ENCODE measurements at regions not wholly inside any gene's neighbourhood (a gene's known extent, or its start where the extent isn't known, plus 50 kb on each side); places are given as distances from the start of the nearest gene placed in this dataset.
"Not testable (repeated sequence)": the region's sequence is repeated elsewhere in the genome, so short reads cannot be mapped to it uniquely, and the experiment has no call there.

DNA sequence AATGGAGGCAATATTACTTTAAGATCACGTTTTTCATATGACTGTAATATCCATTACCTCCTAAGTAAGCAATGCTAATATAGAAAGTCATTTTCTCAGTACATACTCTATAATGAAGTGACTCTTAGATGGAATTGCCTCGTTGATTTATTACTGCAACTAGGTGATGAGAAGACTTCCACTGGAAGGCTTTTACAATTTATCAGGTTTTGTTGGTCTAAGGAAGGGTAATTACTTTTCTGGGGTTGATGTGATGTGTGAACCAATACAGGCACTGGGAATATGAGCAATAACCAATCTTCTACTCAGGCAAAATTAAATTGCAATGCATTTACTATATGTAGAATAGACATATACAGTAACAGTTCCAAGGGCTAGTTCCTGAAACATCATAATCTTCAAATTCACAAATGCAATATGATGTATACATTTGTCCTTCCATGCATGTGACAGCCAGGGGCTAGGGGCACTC is 635.0 kb downstream of the QKI start:
- no peak for DNase-seq

DNA sequence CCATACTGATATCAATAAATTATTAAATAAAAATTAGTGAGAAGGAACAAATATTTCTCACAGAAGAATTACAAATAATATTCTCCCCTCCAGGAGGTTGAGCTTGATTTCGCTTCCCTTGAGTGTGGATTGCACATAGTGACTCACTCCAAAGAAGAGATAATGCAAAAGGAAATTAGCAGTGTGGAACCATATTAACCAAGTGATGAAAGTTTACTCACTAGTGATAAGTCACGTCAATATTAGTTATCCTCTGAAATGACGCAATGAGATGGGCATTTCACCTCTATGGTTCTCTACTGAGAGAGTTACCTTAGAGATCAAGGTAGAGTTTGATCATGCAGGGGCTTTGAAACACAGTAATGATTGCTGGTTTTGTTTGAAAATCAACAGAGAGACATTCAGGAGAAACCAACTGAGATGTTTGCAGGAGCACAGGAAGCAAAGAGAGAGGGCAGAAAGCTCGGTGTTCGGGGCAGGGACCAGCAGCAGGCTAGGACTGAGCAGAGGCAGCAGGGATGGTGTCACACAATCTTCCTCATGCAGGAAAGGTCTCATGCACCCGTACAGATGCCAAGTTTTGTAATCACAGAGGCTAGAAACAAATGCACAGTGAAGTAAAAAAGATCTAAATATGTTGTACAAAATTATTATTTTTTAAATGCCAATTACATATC is 634.5 kb downstream of the QKI start:
- no peak for DNase-seq

GRCh38 chr6:164045082-164045481 is 630.6 kb downstream of the QKI start:
- DNase-seq: no peak

DNA sequence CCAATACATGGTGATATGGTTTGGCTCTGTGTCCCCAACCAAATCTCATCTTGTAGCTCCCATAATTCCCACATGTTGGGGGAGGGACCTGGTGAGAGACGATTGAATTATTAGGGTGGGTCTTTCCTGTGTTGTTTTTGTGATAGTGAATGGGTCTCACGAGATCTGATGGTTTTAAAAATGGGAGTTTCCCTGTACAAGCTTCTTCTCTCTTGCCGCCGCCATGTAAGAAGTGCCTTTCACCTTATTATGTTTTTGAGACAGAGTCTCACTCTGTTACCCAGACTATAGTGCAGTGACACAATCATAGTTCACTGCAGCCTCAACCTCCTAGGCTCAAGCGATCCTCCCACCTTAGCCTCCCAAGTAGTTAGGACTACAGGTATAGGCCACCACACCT is 629.1 kb downstream of the QKI start:
- not testable (repeated sequence) for DNase-seq

- no peak for DNase-seq
These were observed 627.7 kb downstream of the QKI start for GRCh38 chr6:164042212-164042611.

DNA sequence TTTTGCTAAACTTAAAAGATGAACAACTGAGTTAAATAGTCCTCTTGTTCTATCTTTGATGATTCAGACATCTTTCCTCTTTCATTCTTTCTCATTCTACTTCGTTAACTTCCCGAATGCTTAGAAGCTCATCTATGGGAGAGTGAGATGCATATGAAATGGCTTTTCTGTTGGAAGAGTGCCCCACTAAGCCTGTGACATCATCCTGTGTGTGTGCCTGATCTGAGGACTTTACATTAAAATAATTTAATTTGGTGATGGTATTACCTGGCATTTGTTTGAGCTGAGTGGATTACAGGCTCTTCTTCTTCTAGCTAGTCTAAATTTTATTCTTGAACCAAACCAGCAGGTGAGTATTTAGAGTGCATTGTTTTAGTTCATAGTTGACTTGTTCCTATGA is 626.5 kb downstream of the QKI start:
- no peak for DNase-seq

DNA sequence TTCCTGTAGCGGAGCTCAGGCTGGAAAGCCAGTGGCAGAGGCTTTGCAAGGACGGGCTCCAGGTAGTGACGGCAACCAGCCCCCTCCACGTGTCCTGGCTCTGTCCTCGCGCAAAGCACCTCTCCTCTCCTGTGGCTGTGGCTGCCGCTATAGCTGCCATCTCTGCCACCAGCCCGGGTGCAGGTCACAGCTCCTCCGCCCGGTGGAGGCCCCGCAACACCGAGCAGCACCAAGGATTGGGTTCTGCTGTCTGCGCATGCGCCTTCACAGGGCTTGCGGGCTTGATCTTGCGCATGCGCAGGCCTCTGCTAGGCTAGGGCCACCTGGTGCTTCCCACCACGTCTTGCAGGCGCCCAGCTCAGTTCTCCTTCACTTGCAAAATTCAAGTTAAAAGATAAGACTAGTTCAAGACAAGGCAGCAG is 625.4 kb downstream of the QKI start:
- DNase-seq: no peak

DNA sequence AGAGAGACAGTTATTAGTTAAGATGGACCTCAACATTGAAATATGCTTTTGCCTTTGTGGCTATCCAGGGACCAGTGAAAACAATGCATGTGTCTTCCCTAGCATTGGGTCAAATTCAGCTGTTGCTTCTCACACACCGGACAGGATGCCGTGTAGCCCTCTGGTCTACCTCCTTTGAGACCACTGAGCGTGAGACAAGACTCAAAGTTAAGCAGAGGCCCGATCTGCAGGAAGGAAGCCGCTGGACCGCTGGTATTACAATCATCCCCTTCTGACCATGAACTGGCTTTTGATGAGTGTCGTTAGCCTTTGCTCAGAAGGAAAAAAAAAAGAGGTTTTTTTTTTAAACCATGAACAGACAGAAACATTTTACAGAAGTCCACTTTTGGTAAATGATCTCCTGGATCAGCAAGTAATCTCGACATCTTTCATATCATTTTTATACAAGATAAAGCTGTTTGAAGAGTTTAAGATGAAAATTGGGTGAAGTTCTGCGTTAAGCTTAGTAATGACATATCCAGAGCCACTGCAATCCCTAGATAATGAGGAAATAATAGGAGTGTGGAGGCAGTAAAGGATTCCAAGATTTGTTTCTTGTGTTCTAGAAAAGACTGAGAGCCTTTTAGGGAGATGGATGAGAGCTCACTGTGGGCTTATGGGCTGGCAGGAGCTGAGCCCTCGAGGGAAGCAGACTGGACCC is 622.8 kb downstream of the QKI start:
- DNase-seq: no peak

DNA sequence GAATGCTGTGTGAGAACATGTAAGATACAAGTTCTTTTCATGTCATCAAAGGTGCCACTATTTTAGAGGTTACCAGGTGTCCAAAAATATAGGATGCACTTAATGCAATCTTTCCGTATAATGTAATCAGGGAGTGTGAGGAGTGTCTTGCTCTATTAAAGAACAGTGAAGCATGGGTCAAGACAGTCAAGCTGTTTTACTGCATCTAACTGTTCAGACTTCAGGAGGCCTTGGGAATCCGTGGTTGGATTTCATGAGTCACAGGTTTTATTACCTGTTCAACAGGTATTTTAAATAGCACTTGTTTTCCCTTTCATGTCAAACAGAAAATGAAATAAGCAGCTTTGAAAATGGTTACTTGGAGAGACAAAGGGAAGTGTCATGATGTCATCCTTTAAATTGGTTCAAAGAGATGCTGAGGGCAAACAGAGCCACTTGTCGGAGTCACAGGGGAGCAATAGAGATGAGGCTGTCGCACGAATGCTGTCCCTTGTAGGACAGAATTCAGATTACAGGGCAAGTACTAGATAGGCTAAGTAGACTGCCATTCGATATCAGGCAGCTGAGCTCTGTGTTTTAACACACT is 621.5 kb downstream of the QKI start:
- DNase-seq: no peak

DNA sequence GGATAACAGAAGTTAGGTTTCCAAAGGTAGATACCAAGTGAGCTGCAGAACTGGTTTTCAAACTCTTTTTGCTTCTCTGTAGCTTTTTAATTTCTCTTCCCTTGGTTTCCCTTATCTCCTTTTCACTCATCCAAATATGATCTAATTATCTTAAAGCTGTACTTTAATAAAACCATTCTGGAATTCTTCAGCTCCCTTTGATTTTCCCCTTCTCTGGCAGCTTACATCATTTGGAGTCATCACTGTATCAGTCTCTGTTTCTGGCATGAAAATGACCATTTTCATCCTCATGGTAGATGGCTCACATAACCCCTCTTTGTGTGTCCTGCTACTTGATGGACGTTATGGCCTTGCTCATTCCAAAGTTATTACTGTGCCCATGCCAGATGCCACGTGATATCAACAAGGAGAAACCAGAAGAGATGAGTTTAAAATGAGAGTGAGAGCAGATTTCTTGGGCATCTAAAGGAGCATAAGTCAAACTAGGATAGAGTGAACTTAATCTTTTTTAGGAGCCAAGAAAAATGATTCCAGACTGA is 620.2 kb downstream of the QKI start:
- DNase-seq: no peak

- DNase-seq: no peak
These were observed 610.7 kb downstream of the QKI start for GRCh38 chr6:164025180-164025579.

DNA sequence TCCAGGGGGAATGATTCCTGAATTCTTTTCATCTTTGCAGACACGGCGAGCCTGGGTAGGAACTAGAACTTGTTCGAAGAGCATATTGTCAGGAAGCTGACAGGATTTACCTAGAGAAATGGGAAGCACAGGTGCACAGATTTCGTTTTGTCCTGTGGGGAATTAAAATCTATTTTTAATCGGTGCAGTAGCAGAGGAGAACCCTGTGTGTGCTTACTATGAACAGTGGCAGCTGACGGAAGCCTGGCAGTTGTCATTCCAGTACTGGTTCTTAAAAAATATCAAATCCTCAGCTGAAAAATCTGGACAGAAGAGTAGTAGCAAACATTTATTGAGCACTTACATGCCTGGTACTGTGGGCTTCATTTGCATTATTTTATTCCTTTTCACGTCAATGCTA is 609.0 kb downstream of the QKI start:
- DNase-seq: no peak

- DNase-seq: no peak
These were observed 608.1 kb downstream of the QKI start for GRCh38 chr6:164022632-164023031.

GRCh38 chr6:164021589-164022250 is 607.2 kb downstream of the QKI start:
- no peak for DNase-seq

GRCh38 chr6:164020142-164020541 is 605.6 kb downstream of the QKI start:
- no peak for DNase-seq

- no peak for DNase-seq
These were observed 603.6 kb downstream of the QKI start for GRCh38 chr6:164018133-164018532.

DNA sequence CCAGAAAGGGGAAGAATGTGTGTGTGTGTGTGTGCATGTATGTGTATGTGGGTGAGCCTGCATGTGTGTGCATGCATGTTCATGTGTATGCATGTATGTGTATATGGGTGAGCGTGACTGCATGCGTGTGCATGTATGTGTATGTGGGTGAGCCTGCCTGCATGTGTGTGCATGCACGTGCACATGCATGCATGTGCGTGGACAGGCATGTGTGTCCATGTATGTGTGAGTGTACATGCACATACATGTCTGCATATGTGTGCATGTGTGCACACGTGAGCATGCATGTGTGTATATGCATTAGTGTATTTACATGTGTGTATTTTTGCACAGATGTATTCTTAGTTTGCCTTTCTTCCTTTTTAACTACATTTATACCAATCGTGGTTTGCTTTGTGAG is 601.5 kb downstream of the QKI start:
- no peak for DNase-seq

GRCh38 chr6:164015088-164015484 is 600.6 kb downstream of the QKI start:
- no peak for DNase-seq

DNA sequence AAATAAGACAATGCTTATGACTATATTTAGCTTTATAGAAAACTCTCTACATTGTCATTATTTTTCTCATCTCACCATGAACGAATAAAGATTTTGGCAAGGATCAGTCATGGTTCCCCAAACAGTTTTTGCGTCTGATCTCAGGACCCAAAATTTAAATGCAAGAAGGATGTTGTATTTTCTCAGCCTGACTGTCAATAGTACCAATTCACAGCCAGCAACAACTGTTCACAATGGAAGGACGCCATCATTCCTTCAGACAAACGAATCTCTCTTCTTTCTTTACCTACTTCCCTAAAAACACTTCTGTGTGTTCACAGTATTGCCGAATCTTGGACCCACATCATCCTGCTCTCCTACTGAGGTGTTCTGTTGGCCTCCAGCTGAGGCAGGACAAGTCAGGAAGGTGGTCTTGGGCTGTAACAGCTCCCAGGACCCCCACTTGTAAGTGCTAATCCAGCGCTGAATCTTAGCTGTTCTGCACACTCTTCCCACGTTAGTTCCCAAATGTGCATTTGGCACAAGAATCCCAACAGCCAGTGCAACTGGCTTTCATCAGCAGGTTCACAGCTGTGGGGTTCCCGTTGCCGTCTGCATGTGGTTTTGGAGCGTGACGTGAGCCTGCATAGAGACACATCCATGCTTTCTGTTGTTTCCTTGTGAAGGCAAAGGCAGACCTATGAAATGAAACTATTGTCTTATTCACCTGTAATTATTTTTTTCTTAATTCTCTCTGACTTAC is 600.0 kb downstream of the QKI start:
- no peak for DNase-seq

- DNase-seq: no peak
These were observed 599.1 kb downstream of the QKI start for GRCh38 chr6:164013480-164014208.

- DNase-seq: no peak
These were observed 596.8 kb downstream of the QKI start for GRCh38 chr6:164011321-164011720.

All from cerebellar nuclear complex (tissue), 1 donor.